ENCODE measurements at regions not wholly inside any gene's neighbourhood (a gene's known extent, or its start where the extent isn't known, plus 50 kb on each side); places are given as distances from the start of the nearest gene placed in this dataset.
"Not testable (repeated sequence)": the region's sequence is repeated elsewhere in the genome, so short reads cannot be mapped to it uniquely, and the experiment has no call there.

DNA sequence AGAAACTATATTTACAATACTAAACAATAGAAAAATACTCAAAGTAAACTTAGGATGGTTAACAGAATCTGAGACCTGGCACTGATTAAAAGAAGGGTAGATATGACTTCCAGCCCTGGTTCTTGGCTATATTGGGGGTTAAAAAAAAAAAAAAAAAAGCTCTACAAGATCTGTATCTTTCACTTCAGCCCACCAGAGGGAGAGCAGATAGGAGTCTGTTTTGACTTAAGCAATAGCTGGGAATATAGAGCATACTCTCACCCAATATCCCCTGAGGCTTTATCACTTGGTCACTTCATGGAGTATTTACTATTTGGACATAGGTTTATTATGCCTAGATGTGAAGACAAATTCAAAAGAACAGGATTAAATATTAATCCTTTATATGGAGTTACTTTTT, 598.9 kb upstream of the LINC00305 start:
- no peaks in the 10 kb centered on the region for H3K27me3 Mint-ChIP-seq
- H3K36me3 Mint-ChIP-seq: no peaks in the 10 kb centered on the region
- no peak overlapping the region for H3K4me3 Mint-ChIP-seq
- DNase-seq: no peak
- no peaks in the 10 kb centered on the region for H3K4me1 Mint-ChIP-seq (ENCODE audit: low read depth)
- ChIA-PET CTCF (no interaction called here), POLR2A (no interaction called here)
- H3K9me3 Mint-ChIP-seq: peaks cover 13% of the 10 kb centered on the region
- intact Hi-C loops (cut with micrococcal nuclease): no loop called here
- no peak overlapping the region for H3K27ac Mint-ChIP-seq

DNA sequence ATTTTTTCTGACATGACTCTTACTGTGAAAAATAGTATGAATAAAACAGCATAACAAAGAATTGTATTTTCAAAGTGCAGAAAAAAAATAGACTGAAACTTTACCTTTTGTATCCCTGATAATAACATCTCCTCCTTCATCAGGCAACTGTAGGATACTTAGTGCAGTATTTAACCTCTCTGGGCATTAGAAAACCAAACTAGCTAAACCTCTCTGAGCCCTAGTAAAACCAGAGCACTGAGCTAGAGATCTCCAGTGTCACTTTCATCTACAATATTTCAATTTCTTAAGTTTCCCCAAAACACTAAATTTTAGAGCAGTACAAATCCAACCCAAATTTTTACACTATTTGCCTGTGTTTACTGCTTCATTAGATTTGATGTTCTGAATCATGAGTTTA, 594.0 kb upstream of the LINC00305 start:
- Mint-ChIP-seq H3K4me3 (no peak overlapping the region), H3K27ac (no peak overlapping the region), H3K9me3 (peaks cover under 1% of the 10 kb centered on the region), H3K36me3 (no peaks in the 10 kb centered on the region), H3K4me1 (ENCODE audit: low read depth) (no peaks in the 10 kb centered on the region), H3K27me3 (no peaks in the 10 kb centered on the region)
- ChIA-PET POLR2A (no interaction called here), CTCF (no interaction called here)
- intact Hi-C loops (cut with micrococcal nuclease): no loop called here
- no peak for DNase-seq

DNA sequence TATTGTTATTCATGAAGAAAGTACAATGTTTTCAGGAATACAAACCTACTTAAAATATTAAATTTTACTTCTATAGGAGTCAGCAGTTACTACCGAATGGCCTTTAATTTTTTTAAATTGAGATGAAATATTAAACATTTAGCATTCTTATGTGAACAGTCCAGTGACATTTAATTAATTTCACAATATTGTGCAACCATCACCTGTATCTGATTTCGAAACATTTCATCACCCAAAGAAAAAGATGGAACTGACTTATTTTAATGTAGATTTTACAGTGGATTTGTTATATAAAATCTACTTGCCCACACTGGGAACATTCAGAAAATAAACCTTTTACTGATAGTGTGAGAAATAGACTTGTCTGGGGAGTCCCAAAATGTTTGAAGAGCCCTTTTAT, 585.2 kb upstream of the LINC00305 start:
- Mint-ChIP-seq H3K4me3 (no peak overlapping the region), H3K27me3 (no peaks in the 10 kb centered on the region), H3K4me1 (ENCODE audit: low read depth) (no peaks in the 10 kb centered on the region), H3K36me3 (no peaks in the 10 kb centered on the region), H3K27ac (no peak overlapping the region), H3K9me3 (peaks cover 3% of the 10 kb centered on the region)
- ChIA-PET CTCF (no interaction called here), POLR2A (no interaction called here)
- intact Hi-C loops (cut with micrococcal nuclease): no loop called here
- no peak for DNase-seq

DNA sequence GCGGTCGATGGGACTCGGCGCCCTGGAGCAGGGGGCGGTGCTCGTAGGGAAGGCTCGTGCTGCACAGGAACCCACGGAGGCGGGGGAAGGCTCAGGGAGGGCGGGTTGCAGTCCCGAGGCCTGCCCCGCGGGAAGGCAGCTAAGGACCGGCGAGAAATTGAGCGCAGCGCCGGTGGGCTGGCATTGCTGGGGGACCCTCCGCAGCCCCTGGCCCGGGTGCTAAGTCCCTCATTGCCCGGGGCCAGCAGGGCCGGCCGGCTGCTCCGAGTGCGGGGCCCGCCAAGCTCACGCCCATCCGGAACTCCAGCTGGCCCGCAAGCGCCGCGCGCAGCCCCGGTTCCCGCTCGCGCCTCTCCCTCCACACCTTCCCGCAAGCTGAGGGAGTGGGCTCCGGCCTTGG, 576.8 kb upstream of the LINC00305 start:
- CTCF ChIA-PET: interaction anchor here (0.6 kb wide), 1 partner anchor 519 kb away, joined by 3 read pairs; no protein-coding TSS in a partner anchor
- H3K4me3 Mint-ChIP-seq; POLR2A ChIA-PET; H3K27ac Mint-ChIP-seq; DNase-seq; H3K4me1 Mint-ChIP-seq (ENCODE audit: low read depth); H3K27me3 Mint-ChIP-seq; intact Hi-C loops (cut with micrococcal nuclease); H3K36me3 Mint-ChIP-seq: not testable (repeated sequence)
- H3K9me3 Mint-ChIP-seq: peaks cover 10% of the 10 kb centered on the region

GRCh38 chr18:64720781-64721464, 572.0 kb upstream of the LINC00305 start:
- intact Hi-C loops (cut with micrococcal nuclease): no loop called here
- CTCF ChIA-PET: no interaction called here
- no peaks in the 10 kb centered on the region for H3K36me3 Mint-ChIP-seq

GRCh38 chr18:64718808-64719207, 569.9 kb upstream of the LINC00305 start:
- Mint-ChIP-seq H3K4me1 (ENCODE audit: low read depth) (no peaks in the 10 kb centered on the region), H3K9me3 (no peaks in the 10 kb centered on the region), H3K36me3 (no peaks in the 10 kb centered on the region), H3K4me3 (no peak overlapping the region), H3K27me3 (no peaks in the 10 kb centered on the region), H3K27ac (no peak overlapping the region)
- CTCF ChIA-PET: no interaction called here
- POLR2A ChIA-PET: no interaction called here
- intact Hi-C loops (cut with micrococcal nuclease): no loop called here
- no peak for DNase-seq

More at GRCh38 chr18:64720781-64721464, 572.0 kb upstream of the LINC00305 start:
- Mint-ChIP-seq H3K4me1 (ENCODE audit: low read depth) (no peaks in the 10 kb centered on the region), H3K27me3 (no peaks in the 10 kb centered on the region), H3K4me3 (no peak overlapping the region), H3K9me3 (peaks cover 7% of the 10 kb centered on the region), H3K27ac (no peak overlapping the region)
- POLR2A ChIA-PET: no interaction called here
- DNase-seq: no peak

GRCh38 chr18:64717026-64717425, 568.1 kb upstream of the LINC00305 start:
- no peak for DNase-seq
- Mint-ChIP-seq H3K36me3 (no peaks in the 10 kb centered on the region), H3K27ac (no peak overlapping the region), H3K4me1 (ENCODE audit: low read depth) (no peaks in the 10 kb centered on the region), H3K27me3 (no peaks in the 10 kb centered on the region), H3K4me3 (no peak overlapping the region), H3K9me3 (no peaks in the 10 kb centered on the region)
- intact Hi-C loops (cut with micrococcal nuclease): no loop called here
- ChIA-PET POLR2A (no interaction called here), CTCF (no interaction called here)

DNA sequence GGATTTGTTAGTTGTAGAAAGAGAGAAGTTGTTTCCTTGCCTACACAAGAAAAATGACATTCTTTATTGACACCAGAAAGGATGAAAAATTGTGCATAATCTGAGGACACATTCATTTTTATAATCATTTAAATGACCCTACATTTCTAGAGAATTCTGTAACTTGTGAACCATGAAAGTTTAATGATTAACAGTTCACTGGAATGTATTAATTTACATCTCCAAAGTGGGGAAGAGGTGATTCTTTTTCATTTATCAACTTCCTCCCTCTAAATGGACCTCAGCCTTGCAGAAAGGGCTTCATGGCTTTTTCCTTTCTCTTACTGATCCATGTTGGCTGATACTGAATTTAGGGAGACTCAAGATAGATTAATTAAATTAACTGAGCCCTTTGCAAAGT, 565.2 kb upstream of the LINC00305 start:
- ChIA-PET POLR2A (no interaction called here), CTCF (no interaction called here)
- Mint-ChIP-seq H3K27ac (no peak overlapping the region), H3K4me3 (no peak overlapping the region), H3K36me3 (no peaks in the 10 kb centered on the region), H3K9me3 (no peaks in the 10 kb centered on the region), H3K27me3 (no peaks in the 10 kb centered on the region), H3K4me1 (ENCODE audit: low read depth) (no peaks in the 10 kb centered on the region)
- DNase-seq: no peak
- intact Hi-C loops (cut with micrococcal nuclease): no loop called here

GRCh38 chr18:64713284-64713683, 564.4 kb upstream of the LINC00305 start:
- intact Hi-C loops (cut with micrococcal nuclease): no loop called here
- POLR2A ChIA-PET: no interaction called here

GRCh38 chr18:64712035-64712434, 563.1 kb upstream of the LINC00305 start:
- ChIA-PET POLR2A (no interaction called here), CTCF (no interaction called here)
- Mint-ChIP-seq H3K27ac (no peak overlapping the region), H3K4me3 (no peak overlapping the region), H3K36me3 (no peaks in the 10 kb centered on the region), H3K4me1 (ENCODE audit: low read depth) (no peaks in the 10 kb centered on the region), H3K27me3 (no peaks in the 10 kb centered on the region), H3K9me3 (no peaks in the 10 kb centered on the region)
- intact Hi-C loops (cut with micrococcal nuclease): no loop called here
- no peak for DNase-seq

More at GRCh38 chr18:64713284-64713683, 564.4 kb upstream of the LINC00305 start:
- no peak for DNase-seq
- no peaks in the 10 kb centered on the region for H3K4me1 Mint-ChIP-seq (ENCODE audit: low read depth)
- H3K9me3 Mint-ChIP-seq: no peaks in the 10 kb centered on the region
- no peak overlapping the region for H3K27ac Mint-ChIP-seq
- H3K36me3 Mint-ChIP-seq: no peaks in the 10 kb centered on the region
- CTCF ChIA-PET: no interaction called here
- no peaks in the 10 kb centered on the region for H3K27me3 Mint-ChIP-seq
- H3K4me3 Mint-ChIP-seq: no peak overlapping the region

DNA sequence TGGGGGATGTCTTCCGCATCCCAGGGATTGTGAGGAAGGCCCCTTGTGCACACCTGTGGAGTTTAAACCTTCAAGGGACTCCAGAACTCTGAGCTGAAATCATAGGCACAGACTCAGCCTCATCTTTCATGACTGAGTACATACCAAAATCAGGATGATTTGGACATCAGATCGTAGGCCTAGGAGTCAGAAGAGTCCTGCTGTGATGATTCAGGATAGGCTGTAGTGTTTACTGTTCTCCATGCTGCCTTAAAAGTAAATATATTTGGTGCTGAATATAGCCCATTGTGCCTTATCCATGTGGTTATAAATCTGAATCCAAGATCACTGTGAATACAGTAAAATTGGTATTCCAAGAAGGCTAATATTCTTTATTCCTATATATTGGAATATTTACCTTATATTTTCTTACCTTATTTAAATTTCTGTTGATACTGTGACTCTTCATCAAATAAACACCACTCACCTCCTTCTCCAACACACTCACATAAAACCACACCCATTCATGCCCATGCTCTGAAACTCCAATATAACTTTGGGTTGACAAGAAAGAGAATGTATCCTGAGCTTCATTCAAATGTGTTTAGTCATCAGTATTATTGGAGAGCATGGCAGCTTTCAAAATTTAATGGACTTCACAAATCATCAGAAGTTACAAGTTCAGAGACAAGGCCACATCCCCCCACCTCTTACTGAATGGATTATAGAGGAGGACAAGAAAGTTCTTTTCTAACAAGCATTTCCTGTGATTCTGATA, 561.4 kb upstream of the LINC00305 start:
- CTCF ChIA-PET: no interaction called here
- H3K4me3 Mint-ChIP-seq: no peak overlapping the region
- POLR2A ChIA-PET: no interaction called here
- no peaks in the 10 kb centered on the region for H3K9me3 Mint-ChIP-seq
- intact Hi-C loops (cut with micrococcal nuclease): no loop called here
- DNase-seq: no peak
- no peaks in the 10 kb centered on the region for H3K36me3 Mint-ChIP-seq
- no peaks in the 10 kb centered on the region for H3K27me3 Mint-ChIP-seq
- no peak overlapping the region for H3K27ac Mint-ChIP-seq
- no peaks in the 10 kb centered on the region for H3K4me1 Mint-ChIP-seq (ENCODE audit: low read depth)

DNA sequence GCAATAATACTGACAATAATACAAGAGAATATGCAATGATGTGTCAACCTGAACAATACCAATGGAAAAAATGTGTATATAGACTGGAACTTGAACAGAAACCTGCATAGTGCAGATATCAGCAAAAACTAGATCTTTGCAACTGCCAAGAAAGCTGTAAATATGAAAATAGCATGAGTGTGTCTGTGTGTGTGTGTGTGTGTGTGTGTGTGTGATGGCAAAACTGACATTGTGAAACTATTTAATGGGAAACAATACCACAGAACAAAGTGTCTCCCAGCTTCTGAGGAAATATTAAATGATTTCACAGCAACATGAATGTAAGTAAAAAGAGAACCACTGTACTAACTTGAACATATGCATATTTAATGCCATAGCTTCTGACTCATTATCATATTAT, 558.2 kb upstream of the LINC00305 start:
- ChIA-PET CTCF (no interaction called here), POLR2A (no interaction called here)
- no peaks in the 10 kb centered on the region for H3K27me3 Mint-ChIP-seq
- DNase-seq: no peak
- H3K9me3 Mint-ChIP-seq: no peaks in the 10 kb centered on the region
- H3K4me1 Mint-ChIP-seq (ENCODE audit: low read depth): no peaks in the 10 kb centered on the region
- H3K27ac Mint-ChIP-seq: no peak overlapping the region
- H3K4me3 Mint-ChIP-seq: no peak overlapping the region
- intact Hi-C loops (cut with micrococcal nuclease): no loop called here
- no peaks in the 10 kb centered on the region for H3K36me3 Mint-ChIP-seq

GRCh38 chr18:64699081-64699480, 550.2 kb upstream of the LINC00305 start:
- H3K27ac Mint-ChIP-seq: no peak overlapping the region
- no peaks in the 10 kb centered on the region for H3K27me3 Mint-ChIP-seq
- no peak overlapping the region for H3K4me3 Mint-ChIP-seq
- no peaks in the 10 kb centered on the region for H3K4me1 Mint-ChIP-seq (ENCODE audit: low read depth)
- intact Hi-C loops (cut with micrococcal nuclease): no loop called here
- H3K36me3 Mint-ChIP-seq: no peaks in the 10 kb centered on the region
- ChIA-PET CTCF (no interaction called here), POLR2A (no interaction called here)
- no peaks in the 10 kb centered on the region for H3K9me3 Mint-ChIP-seq
- no peak for DNase-seq
